Neural crest cell (in vitro differentiated cells): ENCODE measurements at regions not wholly inside any gene's neighbourhood (a gene's known extent, or its start where the extent isn't known, plus 50 kb on each side); places are given as distances from the start of the nearest gene placed in this dataset.

ENCODE experiments used
- DNase-seq: peaks from one replicate; pipeline ENCODE4 v3.0.0; 2021; ENCODE audit warnings: low read depth, mixed read lengths, low spot score
- H3K27ac Mint-ChIP-seq: one replicate; pipeline ENCODE4 v1.8.0; 2021; ENCODE audit warnings: mild to moderate bottlenecking, mixed read lengths; ENCODE audit not compliant: unreplicated experiment
- H3K27me3 Mint-ChIP-seq: 2 replicates; pipeline ENCODE4 v1.8.0; 2021; ENCODE audit warnings: low read depth, mild to moderate bottlenecking, mixed read lengths
- H3K36me3 Mint-ChIP-seq: 2 replicates; pipeline ENCODE4 v1.8.0; 2021; ENCODE audit warnings: low read depth, mild to moderate bottlenecking, mixed read lengths
- H3K4me1 Mint-ChIP-seq: 2 replicates; pipeline ENCODE4 v1.8.0; 2021; ENCODE audit warnings: mixed read lengths
- H3K4me3 Mint-ChIP-seq: one replicate; pipeline ENCODE4 v1.8.0; 2021; ENCODE audit warnings: mild to moderate bottlenecking, mixed read lengths
- H3K9me3 Mint-ChIP-seq: 2 replicates; pipeline ENCODE4 v1.8.0; 2021; ENCODE audit warnings: mixed read lengths
- TF ChIP-seq, protein P1 (sequence below): fragments of 200-600 bp; sonication (generic); conservative IDR thresholded peaks from 2 replicates; pipeline ENCODE4 v1.5.0; 2021; ENCODE audit warnings: antibody characterized with exemption, mild to moderate bottlenecking

DNA sequence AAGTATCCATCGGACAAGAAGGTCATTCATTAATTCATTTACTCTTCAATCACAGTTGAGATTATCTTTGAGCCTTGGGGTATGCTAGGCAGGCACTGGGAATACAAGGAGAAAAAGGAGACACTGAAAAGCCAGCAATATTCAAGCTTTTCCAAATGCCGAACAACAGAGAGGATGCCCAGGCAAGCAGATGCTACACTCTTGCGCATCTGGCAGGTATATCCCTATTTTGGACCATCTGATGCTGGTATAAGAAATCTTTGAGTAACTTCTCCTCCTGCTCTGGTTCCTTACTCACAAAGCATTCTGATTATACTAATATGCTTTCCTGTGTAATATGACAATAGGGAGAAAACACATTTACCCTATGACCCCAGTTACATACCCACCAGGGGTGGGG is 354.9 kb downstream of the CBLL2 start:
- H3K27ac Mint-ChIP-seq, result no peak overlapping the region
- H3K27me3 Mint-ChIP-seq, result no peaks in the 10 kb centered on the region
- no peaks in the 10 kb centered on the region for H3K4me1 Mint-ChIP-seq
- H3K36me3 Mint-ChIP-seq, result no peaks in the 10 kb centered on the region
- no peaks in the 10 kb centered on the region for H3K9me3 Mint-ChIP-seq
- TF ChIP-seq, protein P1, sequence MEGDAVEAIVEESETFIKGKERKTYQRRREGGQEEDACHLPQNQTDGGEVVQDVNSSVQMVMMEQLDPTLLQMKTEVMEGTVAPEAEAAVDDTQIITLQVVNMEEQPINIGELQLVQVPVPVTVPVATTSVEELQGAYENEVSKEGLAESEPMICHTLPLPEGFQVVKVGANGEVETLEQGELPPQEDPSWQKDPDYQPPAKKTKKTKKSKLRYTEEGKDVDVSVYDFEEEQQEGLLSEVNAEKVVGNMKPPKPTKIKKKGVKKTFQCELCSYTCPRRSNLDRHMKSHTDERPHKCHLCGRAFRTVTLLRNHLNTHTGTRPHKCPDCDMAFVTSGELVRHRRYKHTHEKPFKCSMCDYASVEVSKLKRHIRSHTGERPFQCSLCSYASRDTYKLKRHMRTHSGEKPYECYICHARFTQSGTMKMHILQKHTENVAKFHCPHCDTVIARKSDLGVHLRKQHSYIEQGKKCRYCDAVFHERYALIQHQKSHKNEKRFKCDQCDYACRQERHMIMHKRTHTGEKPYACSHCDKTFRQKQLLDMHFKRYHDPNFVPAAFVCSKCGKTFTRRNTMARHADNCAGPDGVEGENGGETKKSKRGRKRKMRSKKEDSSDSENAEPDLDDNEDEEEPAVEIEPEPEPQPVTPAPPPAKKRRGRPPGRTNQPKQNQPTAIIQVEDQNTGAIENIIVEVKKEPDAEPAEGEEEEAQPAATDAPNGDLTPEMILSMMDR, result no peak
- DNase-seq, result no peak
- no peak overlapping the region for H3K4me3 Mint-ChIP-seq

DNA sequence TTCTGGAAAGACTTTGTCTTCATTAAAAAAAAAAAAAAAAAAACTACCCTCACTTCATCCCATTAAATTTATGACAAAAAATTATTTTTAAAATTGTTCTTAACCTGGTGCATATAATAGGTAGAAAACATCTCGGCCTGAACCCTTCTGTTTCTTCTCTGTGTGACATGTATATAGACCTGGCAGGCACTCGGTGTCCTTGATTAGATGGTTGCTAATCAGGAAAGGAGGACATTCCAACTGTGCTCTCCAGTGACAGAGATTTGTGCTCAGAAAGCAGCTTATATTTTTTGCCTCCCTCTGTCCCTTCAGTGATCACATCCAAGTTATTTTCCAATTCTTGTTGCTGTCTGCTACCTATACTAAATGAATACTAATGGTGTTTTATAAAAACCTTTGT is 355.6 kb downstream of the CBLL2 start:
- Mint-ChIP-seq H3K27me3 (no peaks in the 10 kb centered on the region), H3K9me3 (no peaks in the 10 kb centered on the region), H3K4me1 (no peaks in the 10 kb centered on the region), H3K4me3 (no peak overlapping the region), H3K36me3 (no peaks in the 10 kb centered on the region), H3K27ac (no peak overlapping the region)
- TF ChIP-seq, protein P1, result no peak
- DNase-seq, result no peak

DNA sequence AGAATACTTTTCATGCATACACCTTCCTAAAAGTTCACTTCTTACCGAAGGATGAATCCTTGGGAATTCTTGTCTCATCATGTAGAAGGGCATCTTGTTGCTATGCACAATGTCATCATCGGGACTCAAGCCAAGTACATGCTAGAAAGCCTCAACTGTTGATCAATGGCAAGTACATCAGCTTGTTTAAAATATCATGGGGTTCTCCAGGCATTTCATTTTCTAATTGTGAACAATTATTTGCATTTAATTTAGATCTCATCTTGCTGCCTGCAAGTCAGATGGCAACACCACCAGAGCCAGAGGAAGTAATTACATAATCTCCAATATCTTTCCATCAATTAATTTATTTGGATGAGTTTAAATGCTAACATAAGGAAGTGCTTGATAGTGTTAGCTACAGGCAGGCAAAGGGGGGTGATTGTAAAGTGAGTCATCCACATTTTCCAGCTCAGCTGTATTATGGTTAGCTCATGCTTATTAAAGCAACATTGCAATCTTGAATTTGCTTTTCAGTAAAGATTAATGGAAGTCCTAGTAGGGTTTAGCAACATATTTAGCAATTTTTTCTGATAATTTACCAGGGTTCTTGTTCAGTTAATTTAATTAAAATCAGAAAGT is 356.5 kb downstream of the CBLL2 start:
- no peaks in the 10 kb centered on the region for H3K36me3 Mint-ChIP-seq
- no peak for DNase-seq
- no peaks in the 10 kb centered on the region for H3K9me3 Mint-ChIP-seq
- no peak overlapping the region for H3K4me3 Mint-ChIP-seq
- H3K27me3 Mint-ChIP-seq, result no peaks in the 10 kb centered on the region
- TF ChIP-seq, protein P1, result no peak
- H3K27ac Mint-ChIP-seq, result no peak overlapping the region
- H3K4me1 Mint-ChIP-seq, result no peaks in the 10 kb centered on the region

DNA sequence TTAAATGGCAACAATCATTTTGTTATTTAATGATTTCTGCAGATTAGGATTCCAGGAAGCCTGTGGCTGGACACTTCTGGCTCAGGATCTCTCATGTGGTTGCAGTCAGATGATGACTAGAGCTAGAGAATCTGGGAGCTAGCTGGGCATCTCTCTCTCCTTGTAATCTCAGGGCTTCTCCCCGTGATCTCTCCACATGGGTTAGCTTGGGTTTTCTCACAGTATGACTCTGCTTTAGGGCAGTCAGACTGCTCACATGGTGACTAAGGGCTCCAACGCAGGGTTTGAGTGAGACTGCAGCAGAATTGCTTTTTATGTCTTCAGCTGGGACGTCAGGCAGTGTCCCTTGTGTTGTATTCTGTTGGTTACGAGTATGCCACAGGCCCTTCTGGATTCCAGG is 361.4 kb downstream of the CBLL2 start:
- DNase-seq, result no peak
- H3K9me3 Mint-ChIP-seq, result no peaks in the 10 kb centered on the region
- no peaks in the 10 kb centered on the region for H3K4me1 Mint-ChIP-seq
- TF ChIP-seq, protein P1, result no peak
- H3K4me3 Mint-ChIP-seq, result no peak overlapping the region
- H3K36me3 Mint-ChIP-seq, result no peaks in the 10 kb centered on the region
- peaks cover 10% of the 10 kb centered on the region for H3K27me3 Mint-ChIP-seq
- no peak overlapping the region for H3K27ac Mint-ChIP-seq

DNA sequence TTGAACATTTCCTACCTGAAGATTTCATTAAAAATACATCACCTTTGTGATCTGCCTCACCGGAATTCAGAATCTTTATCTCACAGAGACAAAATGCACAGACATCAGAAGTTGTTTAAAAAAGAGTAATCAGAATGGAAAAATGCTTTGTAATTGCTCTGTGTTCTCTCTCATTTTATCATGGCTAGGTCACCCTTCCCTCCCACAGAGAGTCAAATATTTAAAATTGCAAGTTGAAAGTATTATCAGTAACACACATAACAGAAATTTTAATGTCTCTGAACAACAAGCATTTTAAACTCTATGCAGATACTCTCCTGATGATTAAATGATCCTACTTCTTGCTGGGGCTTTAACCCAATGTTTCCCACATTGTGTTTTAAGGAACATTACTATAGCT is 362.0 kb downstream of the CBLL2 start:
- H3K36me3 Mint-ChIP-seq, result no peaks in the 10 kb centered on the region
- TF ChIP-seq, protein P1, result no peak
- no peak overlapping the region for H3K4me3 Mint-ChIP-seq
- DNase-seq, result no peak
- H3K9me3 Mint-ChIP-seq, result no peaks in the 10 kb centered on the region
- peaks cover 10% of the 10 kb centered on the region for H3K27me3 Mint-ChIP-seq
- no peaks in the 10 kb centered on the region for H3K4me1 Mint-ChIP-seq
- no peak overlapping the region for H3K27ac Mint-ChIP-seq
